HG02642 (cell line): ENCODE measurements at regions not wholly inside any gene's neighbourhood (a gene's known extent, or its start where the extent isn't known, plus 50 kb on each side); places are given as distances from the start of the nearest gene placed in this dataset.
"Not testable (repeated sequence)": the region's sequence is repeated elsewhere in the genome, so short reads cannot be mapped to it uniquely, and the experiment has no call there.

Experiments used
- ATAC-seq: cut with Tn5 transposase; IDR thresholded peaks from one replicate; pipeline ENCODE4 v1.9.1; 2021; ENCODE audit warnings: mild to moderate bottlenecking; ENCODE audit not compliant: unreplicated experiment, poor library complexity

- no peak for ATAC-seq
These were observed 86.1 kb upstream of the SRD5A2 start for GRCh38 chr2:31666878-31667277.

- ATAC-seq, result no peak
These were observed 84.4 kb upstream of the SRD5A2 start for GRCh38 chr2:31664949-31665724.

- ATAC-seq, result no peak
These were observed 80.1 kb upstream of the SRD5A2 start for GRCh38 chr2:31660812-31661335.

GRCh38 chr2:31660165-31660564, 79.4 kb upstream of the SRD5A2 start:
- no peak for ATAC-seq

- no peak for ATAC-seq
These were observed 73.5 kb upstream of the SRD5A2 start for GRCh38 chr2:31654241-31654640.

- ATAC-seq, result no peak
These were observed 71.0 kb upstream of the SRD5A2 start for GRCh38 chr2:31651736-31652135.

GRCh38 chr2:31651267-31651666, 70.5 kb upstream of the SRD5A2 start:
- no peak for ATAC-seq

GRCh38 chr2:31644551-31644950, 63.8 kb upstream of the SRD5A2 start:
- ATAC-seq, result no peak

- ATAC-seq, result no peak
These were observed 62.0 kb upstream of the SRD5A2 start for GRCh38 chr2:31642707-31643106.

- ATAC-seq, result not testable (repeated sequence)
These were observed 51.5 kb upstream of the SRD5A2 start for GRCh38 chr2:31632201-31632600.
